Fibroblast of lung (primary cell): ENCODE measurements at regions not wholly inside any gene's neighbourhood (a gene's known extent, or its start where the extent isn't known, plus 50 kb on each side); places are given as distances from the start of the nearest gene placed in this dataset.

Experiments used
- CTCF ChIP-seq, 2 donors: IDR thresholded peaks in 1 of 2; conservative IDR thresholded peaks in 1 of 2; 1 replicate in 1 of 2; 2 replicates in 1 of 2; pipeline ENCODE4 v1.5.1; 2011 to 2012; ENCODE audit warnings: low read length in 2 of 2, control low read depth in 1 of 2, inconsistent platforms in 1 of 2, low read depth in 1 of 2, mild to moderate bottlenecking in 1 of 2
- EZH2 ChIP-seq: IDR thresholded peaks from 2 replicates; pipeline ENCODE4 v1.5.1; 2012; ENCODE audit warnings: low read length, control low read depth, mild to moderate bottlenecking; ENCODE audit errors: missing control alignments

GRCh38 chr12:13371797-13372196, 175.3 kb downstream of the EMP1 start:
- TF ChIP-seq CTCF (conservative IDR thresholded peaks at IDR 0.05 in 1 of 2, IDR thresholded peaks at IDR 0.05 in 1 of 2; ENCODE audit: low read depth in 1 of 2, low read length in 2 of 2) (no peak), EZH2 (no peak)
